Right lobe of liver (tissue), 6 donors: ENCODE measurements at regions not wholly inside any gene's neighbourhood (a gene's known extent, or its start where the extent isn't known, plus 50 kb on each side); places are given as distances from the start of the nearest gene placed in this dataset.

Experiments
- ATAC-seq, 4 donors: fragments of 200-7000 bp; cut with Tn5 transposase; one replicate each; pipeline ENCODE4 v1.9.1; 2020; ENCODE audit warnings: mild to moderate bottlenecking in 4 of 4, moderate library complexity in 4 of 4
- DNase-seq, 3 donors: peaks; one replicate each; pipeline ENCODE4 v3.0.0-alpha.2; 2020
- H3K27ac ChIP-seq, 3 donors: fragments of 200-600 bp; one replicate each; pipeline ENCODE4 v1.8.0; 2022
- H3K27me3 ChIP-seq, 2 donors: fragments of 200-600 bp; one replicate each; pipeline ENCODE4 v1.8.0; 2022
- H3K36me3 ChIP-seq, 4 donors: fragments of 200-600 bp; sonication (generic) in 1 of 4; one replicate each; pipeline versions ENCODE4 v1.5.1 to v1.8.0; 2017 to 2022; ENCODE audit warnings: control low read depth in 1 of 4
- H3K4me1 ChIP-seq, 4 donors: fragments of 200-600 bp; sonication (generic) in 1 of 4; one replicate each; pipeline versions ENCODE4 v1.5.1 to v1.8.0; 2017 to 2022; ENCODE audit warnings: control low read depth in 1 of 4
- H3K4me3 ChIP-seq, 3 donors: fragments of 200-600 bp; one replicate each; pipeline ENCODE4 v1.8.0; 2022
- H3K9me3 ChIP-seq, 4 donors: fragments of 200-600 bp; sonication (generic) in 1 of 4; one replicate each; pipeline versions ENCODE4 v1.5.1 to v1.8.0; 2017 to 2022; ENCODE audit warnings: control low read depth in 1 of 4
- CTCF ChIP-seq, 4 donors: fragments of 200-600 bp in 3 of 4; fragments of 450-650 bp in 1 of 4; IDR thresholded peaks; one replicate each; pipeline versions ENCODE4 v1.5.1 to v1.8.0; 2016 to 2022; ENCODE audit warnings: antibody characterized with exemption in 4 of 4, mild to moderate bottlenecking in 2 of 4
- POLR2A ChIP-seq: fragments of 450-650 bp; IDR thresholded peaks from one replicate; pipeline ENCODE4 v1.6.1; 2017; ENCODE audit warnings: antibody characterized with exemption, mild to moderate bottlenecking
- WGBS: methylation state at CpG from one replicate; pipeline ENCODE4 v1.1.6; 2018; ENCODE audit warnings: low coverage, low lambda C conversion rate; ENCODE audit not compliant: insufficient coverage; ENCODE audit errors: missing lambda C conversion rate; 5-methylcytosine and 5-hydroxymethylcytosine counted together
- intact Hi-C, 2 donors: fragments of 100-400 bp; cut with DNase I; formaldehyde crosslinking; loops; one replicate each; pipeline versions ENCODE4 v1.11.2 to v1.14.1; 2022
- donor health status: DM: no; HTN: yes; CAD: no.
- donor health status: DM: no; HTN: no; CAD: no.
- donor health status: DM: no; HTN: no; CAD: no.
- donor health status: DM: no; HTN: yes; CAD: no.
- donor health status: DM: no; HTN: yes; CAD: no.

GRCh38 chr16:59991171-59991570, 1257.1 kb upstream of the GOT2 start:
- Histone ChIP-seq H3K4me3 (no peak overlapping the region), H3K27ac (no peak overlapping the region), H3K4me1 (no peaks in the 10 kb centered on the region), H3K36me3 (no peaks in the 10 kb centered on the region), H3K9me3 (no peaks in the 10 kb centered on the region), H3K27me3 (no peaks in the 10 kb centered on the region)
- ATAC-seq (no peak), DNase-seq (no peak)
- intact Hi-C loops, result no loop called here
- TF ChIP-seq POLR2A (no peak), CTCF (IDR thresholded peaks at IDR 0.05) (no peak)
- 38% methylated on average over 2 of the region's 2 CpGs for WGBS

- intact Hi-C loops, result no loop called here
- ATAC-seq (no peak), DNase-seq (no peak)
- no peaks in the 10 kb centered on the region for H3K27me3 ChIP-seq
- no peaks in the 10 kb centered on the region for H3K4me1 ChIP-seq
- H3K9me3 ChIP-seq, result no peaks in the 10 kb centered on the region
- H3K4me3 ChIP-seq, result no peak overlapping the region
- no peak overlapping the region for H3K27ac ChIP-seq
- WGBS, result 33% methylated on average over 1 of the region's 1 CpG
- H3K36me3 ChIP-seq, result no peaks in the 10 kb centered on the region
- no peak for TF ChIP-seq POLR2A
- TF ChIP-seq CTCF (IDR thresholded peaks at IDR 0.05), result no peak
Measured at GRCh38 chr16:59988591-59988990, 1254.5 kb upstream of the GOT2 start.

GRCh38 chr16:59975953-59976352, 1241.8 kb upstream of the GOT2 start:
- Histone ChIP-seq H3K36me3 (no peaks in the 10 kb centered on the region), H3K9me3 (no peaks in the 10 kb centered on the region), H3K27me3 (no peaks in the 10 kb centered on the region), H3K4me1 (no peaks in the 10 kb centered on the region), H3K27ac (no peak overlapping the region), H3K4me3 (no peak overlapping the region)
- 43% methylated on average over 3 of the region's 3 CpGs for WGBS
- no peak for TF ChIP-seq CTCF (IDR thresholded peaks at IDR 0.05)
- no peak for TF ChIP-seq POLR2A
- intact Hi-C loops, result no loop called here
- no peak for DNase-seq
- no peak for ATAC-seq

GRCh38 chr16:59973966-59974365, 1239.8 kb upstream of the GOT2 start:
- ATAC-seq, result no peak
- H3K36me3 ChIP-seq, result no peaks in the 10 kb centered on the region
- no peaks in the 10 kb centered on the region for H3K27me3 ChIP-seq
- no peak for TF ChIP-seq POLR2A
- TF ChIP-seq CTCF (IDR thresholded peaks at IDR 0.05), result no peak
- 70% methylated on average over 3 of the region's 3 CpGs for WGBS
- intact Hi-C loops, result no loop called here
- no peak for DNase-seq
- H3K4me1 ChIP-seq, result no peaks in the 10 kb centered on the region
- H3K4me3 ChIP-seq, result no peak overlapping the region
- H3K27ac ChIP-seq, result no peak overlapping the region
- no peaks in the 10 kb centered on the region for H3K9me3 ChIP-seq

GRCh38 chr16:59971264-59971663, 1237.1 kb upstream of the GOT2 start:
- no peaks in the 10 kb centered on the region for H3K27me3 ChIP-seq
- H3K27ac ChIP-seq, result no peak overlapping the region
- DNase-seq (no peak), ATAC-seq (no peak)
- H3K36me3 ChIP-seq, result no peaks in the 10 kb centered on the region
- no peak for TF ChIP-seq CTCF (IDR thresholded peaks at IDR 0.05)
- TF ChIP-seq POLR2A, result no peak
- 39% methylated on average over 3 of the region's 3 CpGs for WGBS
- no peaks in the 10 kb centered on the region for H3K4me1 ChIP-seq
- no peaks in the 10 kb centered on the region for H3K9me3 ChIP-seq
- H3K4me3 ChIP-seq, result no peak overlapping the region
- intact Hi-C loops, result no loop called here
